VCaP (cell line): ENCODE measurements at regions not wholly inside any gene's neighbourhood (a gene's known extent, or its start where the extent isn't known, plus 50 kb on each side); places are given as distances from the start of the nearest gene placed in this dataset.

Experiments used
- H3K27ac ChIP-seq: fragments of 450-650 bp; 2 replicates; pipeline ENCODE4 v1.5.1; 2017
- CTCF ChIP-seq: fragments of 450-650 bp; conservative IDR thresholded peaks from 2 replicates; pipeline ENCODE4 v1.5.1; 2017; ENCODE audit warnings: mild to moderate bottlenecking, moderate library complexity

- H3K27ac ChIP-seq: peak overlapping the region; percentile 77
- no peak for TF ChIP-seq CTCF
These were observed 84.2 kb downstream of the ZNF608 start for GRCh38 chr5:124662181-124662781.

GRCh38 chr5:124661317-124662141 lies 84.9 kb downstream of the ZNF608 start:
- no peak for TF ChIP-seq CTCF
- H3K27ac ChIP-seq: peak overlapping the region; percentile 77

- peak overlapping the region; percentile 77 for H3K27ac ChIP-seq
- no peak for TF ChIP-seq CTCF
These were observed 86.0 kb downstream of the ZNF608 start for GRCh38 chr5:124660229-124661093.

- peak overlapping the region; percentile 77 for H3K27ac ChIP-seq
- no peak for TF ChIP-seq CTCF
These were observed 86.6 kb downstream of the ZNF608 start for GRCh38 chr5:124659798-124660197.

- TF ChIP-seq CTCF: no peak
- H3K27ac ChIP-seq: peak overlapping the region; percentile 77
These were observed 87.4 kb downstream of the ZNF608 start for GRCh38 chr5:124658867-124659557.

GRCh38 chr5:124655921-124656511 lies 90.4 kb downstream of the ZNF608 start:
- H3K27ac ChIP-seq: peak overlapping the region; percentile 77
- no peak for TF ChIP-seq CTCF
